ENCODE measurements at regions not wholly inside any gene's neighbourhood (a gene's known extent, or its start where the extent isn't known, plus 50 kb on each side); places are given as distances from the start of the nearest gene placed in this dataset.

DNA sequence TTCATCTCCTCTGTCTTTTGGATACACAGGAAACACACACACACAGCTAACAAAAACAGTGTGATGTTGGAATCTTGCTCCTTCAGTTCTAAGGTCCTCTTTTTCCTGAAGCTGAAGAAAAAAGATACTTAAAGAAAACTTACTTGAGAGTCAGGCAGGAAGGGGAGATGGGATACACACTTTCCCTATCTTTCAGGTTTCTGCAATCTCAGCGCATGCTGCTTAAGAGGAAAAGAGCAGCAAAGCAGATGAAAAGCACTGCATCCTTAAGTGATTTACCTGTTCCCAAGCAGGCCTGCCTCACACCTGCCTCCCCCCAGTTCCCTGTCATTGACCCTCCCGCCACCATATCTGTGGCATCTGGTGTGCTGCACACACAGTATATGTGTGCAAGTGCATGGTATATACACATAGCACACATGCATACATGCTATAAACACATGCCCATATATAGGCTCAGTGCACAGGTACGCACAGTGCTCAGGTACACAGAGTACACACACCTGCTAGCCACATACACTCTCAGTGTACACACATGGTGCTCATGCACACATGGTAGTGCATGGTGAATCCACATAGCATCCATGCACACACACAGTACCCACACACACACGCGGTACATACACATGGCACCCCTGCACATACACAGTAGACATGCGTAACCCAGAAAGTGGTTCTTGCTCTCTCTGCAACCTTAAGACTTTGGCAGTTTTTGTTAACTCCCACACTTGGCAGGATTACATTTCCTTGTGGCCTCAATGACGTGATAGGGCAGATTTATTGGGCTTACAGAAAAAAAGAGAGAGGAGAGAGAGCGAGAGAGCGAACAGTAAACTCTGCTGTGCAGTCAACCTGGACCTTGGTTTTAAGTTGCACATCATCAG is 166.9 kb downstream of the TOMM20 start (continued):
- TF ChIP-seq, protein P1, sequence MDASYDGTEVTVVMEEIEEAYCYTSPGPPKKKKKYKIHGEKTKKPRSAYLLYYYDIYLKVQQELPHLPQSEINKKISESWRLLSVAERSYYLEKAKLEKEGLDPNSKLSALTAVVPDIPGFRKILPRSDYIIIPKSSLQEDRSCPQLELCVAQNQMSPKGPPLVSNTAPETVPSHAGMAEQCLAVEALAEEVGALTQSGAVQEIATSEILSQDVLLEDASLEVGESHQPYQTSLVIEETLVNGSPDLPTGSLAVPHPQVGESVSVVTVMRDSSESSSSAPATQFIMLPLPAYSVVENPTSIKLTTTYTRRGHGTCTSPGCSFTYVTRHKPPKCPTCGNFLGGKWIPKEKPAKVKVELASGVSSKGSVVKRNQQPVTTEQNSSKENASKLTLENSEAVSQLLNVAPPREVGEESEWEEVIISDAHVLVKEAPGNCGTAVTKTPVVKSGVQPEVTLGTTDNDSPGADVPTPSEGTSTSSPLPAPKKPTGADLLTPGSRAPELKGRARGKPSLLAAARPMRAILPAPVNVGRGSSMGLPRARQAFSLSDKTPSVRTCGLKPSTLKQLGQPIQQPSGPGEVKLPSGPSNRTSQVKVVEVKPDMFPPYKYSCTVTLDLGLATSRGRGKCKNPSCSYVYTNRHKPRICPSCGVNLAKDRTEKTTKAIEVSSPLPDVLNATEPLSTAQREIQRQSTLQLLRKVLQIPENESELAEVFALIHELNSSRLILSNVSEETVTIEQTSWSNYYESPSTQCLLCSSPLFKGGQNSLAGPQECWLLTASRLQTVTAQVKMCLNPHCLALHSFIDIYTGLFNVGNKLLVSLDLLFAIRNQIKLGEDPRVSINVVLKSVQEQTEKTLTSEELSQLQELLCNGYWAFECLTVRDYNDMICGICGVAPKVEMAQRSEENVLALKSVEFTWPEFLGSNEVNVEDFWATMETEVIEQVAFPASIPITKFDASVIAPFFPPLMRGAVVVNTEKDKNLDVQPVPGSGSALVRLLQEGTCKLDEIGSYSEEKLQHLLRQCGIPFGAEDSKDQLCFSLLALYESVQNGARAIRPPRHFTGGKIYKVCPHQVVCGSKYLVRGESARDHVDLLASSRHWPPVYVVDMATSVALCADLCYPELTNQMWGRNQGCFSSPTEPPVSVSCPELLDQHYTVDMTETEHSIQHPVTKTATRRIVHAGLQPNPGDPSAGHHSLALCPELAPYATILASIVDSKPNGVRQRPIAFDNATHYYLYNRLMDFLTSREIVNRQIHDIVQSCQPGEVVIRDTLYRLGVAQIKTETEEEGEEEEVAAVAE (CRISPR knock-in tag; IDR thresholded peaks at IDR 0.05; ENCODE audit: borderline replicate concordance) = no peak
- peak; percentile 53; the same call in 1 of the 2 replicates for TF ChIP-seq ARNT2 (CRISPR knock-in tag; IDR thresholded peaks at IDR 0.05; ENCODE audit: low read depth)
- TF ChIP-seq, protein P2, sequence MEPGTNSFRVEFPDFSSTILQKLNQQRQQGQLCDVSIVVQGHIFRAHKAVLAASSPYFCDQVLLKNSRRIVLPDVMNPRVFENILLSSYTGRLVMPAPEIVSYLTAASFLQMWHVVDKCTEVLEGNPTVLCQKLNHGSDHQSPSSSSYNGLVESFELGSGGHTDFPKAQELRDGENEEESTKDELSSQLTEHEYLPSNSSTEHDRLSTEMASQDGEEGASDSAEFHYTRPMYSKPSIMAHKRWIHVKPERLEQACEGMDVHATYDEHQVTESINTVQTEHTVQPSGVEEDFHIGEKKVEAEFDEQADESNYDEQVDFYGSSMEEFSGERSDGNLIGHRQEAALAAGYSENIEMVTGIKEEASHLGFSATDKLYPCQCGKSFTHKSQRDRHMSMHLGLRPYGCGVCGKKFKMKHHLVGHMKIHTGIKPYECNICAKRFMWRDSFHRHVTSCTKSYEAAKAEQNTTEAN (CRISPR knock-in tag; conservative IDR thresholded peaks at IDR 0.05) = no peak
- TF ChIP-seq ZNF512 (CRISPR knock-in tag; IDR thresholded peaks at IDR 0.05) = no peak
- no peak for TF ChIP-seq RELA (CRISPR knock-in tag; IDR thresholded peaks at IDR 0.05)
- TF ChIP-seq NBN (conservative IDR thresholded peaks at IDR 0.05) = no peak
- no peak for TF ChIP-seq RAD51 (IDR thresholded peaks at IDR 0.05; ENCODE audit: borderline replicate concordance)
- no peak for TF ChIP-seq ZNF772 (CRISPR knock-in tag; IDR thresholded peaks at IDR 0.05)
- no peak; the same call in 1 of the 2 replicates for TF ChIP-seq CENPT (CRISPR knock-in tag; IDR thresholded peaks at IDR 0.05; ENCODE audit: low read depth)
- TF ChIP-seq ZNF280B (CRISPR knock-in tag; IDR thresholded peaks at IDR 0.05; ENCODE audit: borderline replicate concordance) = no peak
- TF ChIP-seq HMG20B (CRISPR knock-in tag; conservative IDR thresholded peaks at IDR 0.05) = no peak
- TF ChIP-seq ZNF784 (CRISPR knock-in tag; IDR thresholded peaks at IDR 0.05; ENCODE audit: borderline replicate concordance) = no peak
- peak; percentile 52; the same call in 1 of the 2 replicates for TF ChIP-seq ZNF350 (CRISPR knock-in tag; IDR thresholded peaks at IDR 0.05; ENCODE audit: borderline replicate concordance, low read depth)
- TF ChIP-seq ZNF747 (CRISPR knock-in tag; IDR thresholded peaks at IDR 0.05; ENCODE audit: borderline replicate concordance) = no peak
- TF ChIP-seq ZNF713 (CRISPR knock-in tag; IDR thresholded peaks at IDR 0.05) = no peak
- TF ChIP-seq NR2F2 (IDR thresholded peaks at IDR 0.05; ENCODE audit: borderline replicate concordance, low read depth) = no peak
